ENCODE measurements at regions not wholly inside any gene's neighbourhood (a gene's known extent, or its start where the extent isn't known, plus 50 kb on each side); places are given as distances from the start of the nearest gene placed in this dataset.

DNA sequence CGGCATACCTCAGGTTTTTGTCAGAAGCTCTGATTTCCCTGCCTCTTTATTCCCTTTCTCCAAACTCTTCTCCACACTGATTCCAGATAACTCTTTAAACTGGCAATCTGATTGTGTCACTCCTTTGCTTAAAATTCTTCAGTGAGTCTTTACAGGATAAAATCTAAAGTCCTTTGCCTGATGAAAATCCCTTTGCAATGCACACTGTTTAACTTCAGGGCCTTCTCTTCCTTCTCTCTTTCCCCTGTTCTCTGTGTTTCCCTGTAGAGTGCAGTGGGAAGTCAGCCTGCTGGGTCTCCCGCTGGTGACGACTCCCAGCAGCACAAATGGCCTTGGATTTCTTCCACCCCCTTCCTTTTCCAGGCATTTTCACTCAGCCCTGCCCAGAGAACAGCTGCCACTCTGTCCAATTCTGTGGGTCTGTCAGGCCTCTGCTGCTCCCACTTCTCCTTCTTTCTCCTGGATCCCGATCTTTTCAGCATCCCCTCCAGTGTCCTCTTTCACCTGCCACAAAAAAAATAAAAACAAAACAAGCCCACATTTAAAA is 189.9 kb upstream of the NWD2 start:
- no peak overlapping the region for H3K27ac ChIP-seq
- TF ChIP-seq, protein P1, sequence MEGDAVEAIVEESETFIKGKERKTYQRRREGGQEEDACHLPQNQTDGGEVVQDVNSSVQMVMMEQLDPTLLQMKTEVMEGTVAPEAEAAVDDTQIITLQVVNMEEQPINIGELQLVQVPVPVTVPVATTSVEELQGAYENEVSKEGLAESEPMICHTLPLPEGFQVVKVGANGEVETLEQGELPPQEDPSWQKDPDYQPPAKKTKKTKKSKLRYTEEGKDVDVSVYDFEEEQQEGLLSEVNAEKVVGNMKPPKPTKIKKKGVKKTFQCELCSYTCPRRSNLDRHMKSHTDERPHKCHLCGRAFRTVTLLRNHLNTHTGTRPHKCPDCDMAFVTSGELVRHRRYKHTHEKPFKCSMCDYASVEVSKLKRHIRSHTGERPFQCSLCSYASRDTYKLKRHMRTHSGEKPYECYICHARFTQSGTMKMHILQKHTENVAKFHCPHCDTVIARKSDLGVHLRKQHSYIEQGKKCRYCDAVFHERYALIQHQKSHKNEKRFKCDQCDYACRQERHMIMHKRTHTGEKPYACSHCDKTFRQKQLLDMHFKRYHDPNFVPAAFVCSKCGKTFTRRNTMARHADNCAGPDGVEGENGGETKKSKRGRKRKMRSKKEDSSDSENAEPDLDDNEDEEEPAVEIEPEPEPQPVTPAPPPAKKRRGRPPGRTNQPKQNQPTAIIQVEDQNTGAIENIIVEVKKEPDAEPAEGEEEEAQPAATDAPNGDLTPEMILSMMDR (IDR thresholded peaks at IDR 0.05): no peak
- no peak for TF ChIP-seq ZFX (IDR thresholded peaks at IDR 0.05; ENCODE audit: borderline replicate concordance)

GRCh38 chr4:37058826-37059225 is 185.7 kb upstream of the NWD2 start:
- no peak overlapping the region for H3K27ac ChIP-seq
- TF ChIP-seq, protein P1 (IDR thresholded peaks at IDR 0.05): no peak
- TF ChIP-seq ZFX (IDR thresholded peaks at IDR 0.05; ENCODE audit: borderline replicate concordance): no peak

- TF ChIP-seq, protein P1 (IDR thresholded peaks at IDR 0.05): no peak
- no peak overlapping the region for H3K27ac ChIP-seq
Measured at GRCh38 chr4:37066159-37066558, 178.4 kb upstream of the NWD2 start.

- no peak overlapping the region for H3K27ac ChIP-seq
- no peak for TF ChIP-seq ZFX (IDR thresholded peaks at IDR 0.05; ENCODE audit: borderline replicate concordance)
- TF ChIP-seq, protein P1 (IDR thresholded peaks at IDR 0.05): peak; percentile 48; the same call in 1 of the 2 replicates
Measured at GRCh38 chr4:37068580-37068979, 176.0 kb upstream of the NWD2 start.

DNA sequence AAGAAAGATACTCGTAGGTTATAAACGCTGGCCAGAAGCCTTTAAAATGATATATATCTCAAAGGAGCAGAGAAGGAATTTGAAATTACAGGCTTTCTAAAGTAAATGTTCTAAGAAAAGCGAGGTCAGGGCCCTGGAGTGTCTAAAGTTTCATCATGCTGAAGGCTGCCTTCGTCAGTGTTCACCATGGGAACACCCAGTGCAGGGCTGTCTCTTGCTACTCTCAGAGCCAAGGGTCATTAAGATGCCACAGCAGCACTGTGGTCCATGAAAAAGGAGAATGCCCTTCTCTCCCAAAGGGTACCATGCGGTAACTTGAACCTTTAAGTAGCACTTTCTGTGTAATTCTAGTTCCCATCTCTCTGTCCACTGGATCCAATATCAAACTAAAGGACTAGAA is 174.5 kb upstream of the NWD2 start:
- H3K27ac ChIP-seq: no peak overlapping the region
- TF ChIP-seq, protein P1 (IDR thresholded peaks at IDR 0.05): no peak
- TF ChIP-seq ZFX (IDR thresholded peaks at IDR 0.05; ENCODE audit: borderline replicate concordance): no peak

DNA sequence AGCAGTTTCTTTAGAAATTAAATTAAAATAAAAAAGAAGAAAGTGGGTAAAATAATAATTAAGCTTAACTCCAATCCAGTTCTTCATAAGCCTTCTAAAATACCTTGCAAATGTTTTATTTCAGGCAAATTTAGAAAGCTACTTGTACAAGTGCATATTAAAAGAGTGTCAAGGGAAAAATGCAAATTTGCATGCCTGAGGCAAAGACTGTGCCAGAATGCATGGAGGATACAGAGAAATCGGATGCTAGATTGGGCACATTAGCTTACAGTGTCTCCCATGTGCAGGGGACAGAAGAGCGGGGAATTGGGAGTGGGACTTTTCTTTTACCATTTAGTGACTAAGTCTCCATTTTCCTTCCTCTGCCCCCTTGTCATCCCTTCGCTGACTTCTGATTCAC is 173.0 kb upstream of the NWD2 start:
- no peak overlapping the region for H3K27ac ChIP-seq
- TF ChIP-seq, protein P1 (IDR thresholded peaks at IDR 0.05): no peak
- TF ChIP-seq ZFX (IDR thresholded peaks at IDR 0.05; ENCODE audit: borderline replicate concordance): no peak

DNA sequence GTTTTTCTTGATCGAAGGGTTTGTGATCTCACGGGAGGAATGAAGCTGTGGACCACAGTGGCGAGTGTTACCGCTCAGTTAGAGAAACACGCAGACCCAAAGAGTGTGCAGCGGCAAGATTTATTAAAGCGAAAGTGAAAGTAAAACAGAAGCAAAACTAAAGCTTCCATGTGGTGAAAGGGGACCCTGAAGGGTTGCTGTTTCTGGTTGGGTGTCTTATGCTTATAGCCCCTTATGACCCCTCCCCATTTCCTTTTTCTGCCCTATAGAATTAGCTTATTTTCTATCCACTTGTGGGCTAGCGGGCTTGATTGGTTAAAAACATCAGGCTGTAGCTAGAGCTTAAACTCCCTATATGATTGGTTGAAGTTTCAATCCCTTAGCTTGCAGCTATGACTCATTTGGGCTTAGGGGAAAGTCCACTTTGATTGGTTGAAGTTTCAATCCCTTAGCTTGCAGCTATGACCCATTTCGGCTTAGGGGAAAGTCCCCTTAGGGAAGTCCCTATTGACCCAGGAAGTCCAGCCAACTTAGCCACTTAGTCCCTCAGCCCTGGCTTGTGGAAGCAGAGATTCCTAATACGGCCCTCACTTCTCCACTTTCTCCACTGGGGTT is 171.2 kb upstream of the NWD2 start:
- no peak overlapping the region for H3K27ac ChIP-seq
- TF ChIP-seq, protein P1 (IDR thresholded peaks at IDR 0.05): no peak
- TF ChIP-seq ZFX (IDR thresholded peaks at IDR 0.05; ENCODE audit: borderline replicate concordance): no peak
